ENCODE measurements at regions not wholly inside any gene's neighbourhood (a gene's known extent, or its start where the extent isn't known, plus 50 kb on each side); places are given as distances from the start of the nearest gene placed in this dataset.

DNA sequence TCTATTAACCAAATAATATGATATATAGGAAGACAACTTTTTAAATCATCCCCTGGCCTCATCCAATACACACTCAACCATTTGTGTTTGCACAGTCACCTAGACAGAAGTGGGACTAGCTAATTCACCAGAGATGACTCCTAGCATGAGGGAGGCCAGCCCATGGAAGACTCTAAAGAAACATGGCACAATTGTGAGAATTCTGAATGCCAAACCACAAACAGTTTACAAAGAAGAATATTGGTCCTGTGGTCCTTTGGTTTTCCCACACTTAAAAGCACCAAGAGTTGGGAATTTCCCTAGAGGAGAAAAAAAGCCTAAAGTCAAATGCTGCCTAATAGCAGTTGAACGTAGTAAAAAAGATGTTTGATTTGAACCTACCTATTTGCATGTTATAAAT is 609.9 kb downstream of the ACTL7B start:
- TF ChIP-seq, protein P1, sequence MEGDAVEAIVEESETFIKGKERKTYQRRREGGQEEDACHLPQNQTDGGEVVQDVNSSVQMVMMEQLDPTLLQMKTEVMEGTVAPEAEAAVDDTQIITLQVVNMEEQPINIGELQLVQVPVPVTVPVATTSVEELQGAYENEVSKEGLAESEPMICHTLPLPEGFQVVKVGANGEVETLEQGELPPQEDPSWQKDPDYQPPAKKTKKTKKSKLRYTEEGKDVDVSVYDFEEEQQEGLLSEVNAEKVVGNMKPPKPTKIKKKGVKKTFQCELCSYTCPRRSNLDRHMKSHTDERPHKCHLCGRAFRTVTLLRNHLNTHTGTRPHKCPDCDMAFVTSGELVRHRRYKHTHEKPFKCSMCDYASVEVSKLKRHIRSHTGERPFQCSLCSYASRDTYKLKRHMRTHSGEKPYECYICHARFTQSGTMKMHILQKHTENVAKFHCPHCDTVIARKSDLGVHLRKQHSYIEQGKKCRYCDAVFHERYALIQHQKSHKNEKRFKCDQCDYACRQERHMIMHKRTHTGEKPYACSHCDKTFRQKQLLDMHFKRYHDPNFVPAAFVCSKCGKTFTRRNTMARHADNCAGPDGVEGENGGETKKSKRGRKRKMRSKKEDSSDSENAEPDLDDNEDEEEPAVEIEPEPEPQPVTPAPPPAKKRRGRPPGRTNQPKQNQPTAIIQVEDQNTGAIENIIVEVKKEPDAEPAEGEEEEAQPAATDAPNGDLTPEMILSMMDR (IDR thresholded peaks at IDR 0.05; ENCODE audit: poor library complexity) = no peak
- no peak for TF ChIP-seq EZH2 (IDR thresholded peaks at IDR 0.05; ENCODE audit: borderline replicate concordance)
- TF ChIP-seq EZH2phosphoT487 (IDR thresholded peaks at IDR 0.05; ENCODE audit: low read depth, severe bottlenecking, unreplicated experiment) = no peak
